C4-2B (cell line): ENCODE measurements at regions not wholly inside any gene's neighbourhood (a gene's known extent, or its start where the extent isn't known, plus 50 kb on each side); places are given as distances from the start of the nearest gene placed in this dataset.

Experiments used
- CTCF ChIP-seq: fragments of 450-650 bp; conservative IDR thresholded peaks from 2 replicates; pipeline ENCODE4 v1.5.1; 2017; ENCODE audit warnings: mild to moderate bottlenecking
- ZFX ChIP-seq: fragments of 450-650 bp; IDR thresholded peaks from 2 replicates; pipeline ENCODE4 v1.6.1; 2017

GRCh38 chr12:107998863-107999262, 130.2 kb upstream of the WSCD2 start:
- TF ChIP-seq CTCF (no peak), ZFX (no peak)
